Activated T-cell treated with anti-CD3 and anti-CD28 coated beads, Interleukin-2, amount 50 U/mL, for 4 hours (primary cell): ENCODE measurements at regions not wholly inside any gene's neighbourhood (a gene's known extent, or its start where the extent isn't known, plus 50 kb on each side); places are given as distances from the start of the nearest gene placed in this dataset.

Experiments used
- ATAC-seq, 2 donors: fragments of 200-7000 bp; cut with Tn5 transposase; one replicate each; pipeline ENCODE4 v1.10.0; 2021
- DNase-seq: peaks from one replicate; pipeline ENCODE4 v3.0.0-alpha.2; 2020
- H3K27me3 Mint-ChIP-seq: one replicate; pipeline ENCODE4 v1.8.0; 2021; ENCODE audit warnings: low read depth, mixed read lengths
- H3K36me3 Mint-ChIP-seq: one replicate; pipeline ENCODE4 v1.8.0; 2022; ENCODE audit warnings: mixed read lengths; ENCODE audit not compliant: insufficient read depth
- H3K4me1 Mint-ChIP-seq: one replicate; pipeline ENCODE4 v1.8.0; 2021; ENCODE audit warnings: low read depth, mixed read lengths
- H3K4me3 Mint-ChIP-seq: one replicate; pipeline ENCODE4 v1.8.0; 2021; ENCODE audit warnings: mild to moderate bottlenecking, moderate library complexity, mixed read lengths
- H3K9me3 Mint-ChIP-seq: one replicate; pipeline ENCODE4 v1.8.0; 2021; ENCODE audit warnings: mixed read lengths

GRCh38 chr13:34002141-34002540 is 184.2 kb downstream of the RFC3 start:
- no peaks in the 10 kb centered on the region for H3K36me3 Mint-ChIP-seq
- H3K4me3 Mint-ChIP-seq, result no peak overlapping the region
- H3K9me3 Mint-ChIP-seq, result no peaks in the 10 kb centered on the region
- H3K27me3 Mint-ChIP-seq, result no peaks in the 10 kb centered on the region
- H3K4me1 Mint-ChIP-seq, result no peaks in the 10 kb centered on the region
- DNase-seq (no peak), ATAC-seq (no peak)

DNA sequence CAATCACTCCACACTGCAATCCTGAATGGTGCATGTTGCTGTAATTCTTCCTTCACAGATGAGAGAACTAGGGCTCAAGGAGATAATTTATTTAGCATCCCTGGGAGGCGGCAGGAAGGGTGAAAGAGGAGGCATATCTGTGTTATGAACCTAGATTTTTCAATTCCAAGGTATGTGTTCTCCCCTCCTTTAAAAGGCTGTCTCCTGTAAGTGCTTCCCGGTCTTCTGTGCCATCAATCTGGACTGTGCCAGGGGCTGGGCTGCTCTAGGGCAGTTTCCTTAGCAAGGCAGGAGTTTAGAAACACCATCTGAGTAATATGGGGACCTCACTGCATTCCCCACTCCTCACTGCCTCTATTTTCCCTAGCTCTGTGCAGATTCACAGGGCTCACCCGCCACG is 185.0 kb downstream of the RFC3 start:
- H3K27me3 Mint-ChIP-seq, result no peaks in the 10 kb centered on the region
- DNase-seq (no peak), ATAC-seq (no peak)
- no peaks in the 10 kb centered on the region for H3K36me3 Mint-ChIP-seq
- H3K4me1 Mint-ChIP-seq, result no peaks in the 10 kb centered on the region
- no peaks in the 10 kb centered on the region for H3K9me3 Mint-ChIP-seq
- H3K4me3 Mint-ChIP-seq, result no peak overlapping the region

- no peak overlapping the region for H3K4me3 Mint-ChIP-seq
- H3K36me3 Mint-ChIP-seq, result no peaks in the 10 kb centered on the region
- no peaks in the 10 kb centered on the region for H3K27me3 Mint-ChIP-seq
- DNase-seq (no peak), ATAC-seq (no peak)
- no peaks in the 10 kb centered on the region for H3K9me3 Mint-ChIP-seq
- no peaks in the 10 kb centered on the region for H3K4me1 Mint-ChIP-seq
Measured at GRCh38 chr13:34003656-34004055, 185.7 kb downstream of the RFC3 start.

DNA sequence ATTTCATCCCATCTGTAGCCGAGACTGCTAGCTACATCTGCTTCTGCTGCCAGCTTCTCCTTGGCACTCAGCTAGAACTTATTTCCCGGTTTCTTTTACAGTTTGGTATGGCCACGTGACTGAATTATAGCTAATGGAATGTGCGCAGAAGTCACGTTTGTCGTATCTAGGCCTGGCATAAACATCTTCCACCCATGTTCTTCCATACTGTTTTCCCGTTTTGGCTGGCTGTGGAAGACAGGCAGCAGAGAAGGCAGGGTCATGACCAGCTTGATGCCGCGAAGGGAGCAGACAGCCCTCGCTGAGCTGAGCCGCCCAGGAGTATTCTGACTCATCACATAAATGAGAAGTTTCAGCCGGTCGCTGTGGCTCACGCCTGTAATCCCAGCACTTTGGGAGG is 186.7 kb downstream of the RFC3 start:
- ATAC-seq, result no peak
- no peak for DNase-seq
- no peaks in the 10 kb centered on the region for H3K9me3 Mint-ChIP-seq
- no peak overlapping the region for H3K4me3 Mint-ChIP-seq
- H3K27me3 Mint-ChIP-seq, result no peaks in the 10 kb centered on the region
- H3K4me1 Mint-ChIP-seq, result no peaks in the 10 kb centered on the region
- H3K36me3 Mint-ChIP-seq, result no peaks in the 10 kb centered on the region

DNA sequence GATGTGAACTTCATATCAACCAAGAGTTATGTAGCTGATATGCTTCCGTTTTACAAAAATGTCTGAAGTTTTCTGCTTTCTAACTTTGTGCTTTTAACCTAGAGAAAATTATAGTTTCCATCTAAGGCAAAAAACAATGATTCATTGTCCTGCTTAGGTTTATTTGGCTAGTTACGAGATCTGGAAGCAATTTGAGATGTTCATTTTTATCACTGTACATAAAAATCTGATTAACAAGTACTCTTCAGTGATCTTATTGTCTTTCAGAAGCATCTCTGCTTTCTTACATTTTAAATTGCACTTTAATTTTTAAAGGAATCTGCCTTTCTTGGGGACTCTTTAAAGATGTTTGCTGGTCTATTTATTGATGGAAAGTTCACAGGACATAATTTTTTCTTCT is 188.1 kb downstream of the RFC3 start:
- H3K4me3 Mint-ChIP-seq, result no peak overlapping the region
- H3K4me1 Mint-ChIP-seq, result no peaks in the 10 kb centered on the region
- DNase-seq (no peak), ATAC-seq (no peak)
- no peaks in the 10 kb centered on the region for H3K27me3 Mint-ChIP-seq
- no peaks in the 10 kb centered on the region for H3K9me3 Mint-ChIP-seq
- H3K36me3 Mint-ChIP-seq, result no peaks in the 10 kb centered on the region

DNA sequence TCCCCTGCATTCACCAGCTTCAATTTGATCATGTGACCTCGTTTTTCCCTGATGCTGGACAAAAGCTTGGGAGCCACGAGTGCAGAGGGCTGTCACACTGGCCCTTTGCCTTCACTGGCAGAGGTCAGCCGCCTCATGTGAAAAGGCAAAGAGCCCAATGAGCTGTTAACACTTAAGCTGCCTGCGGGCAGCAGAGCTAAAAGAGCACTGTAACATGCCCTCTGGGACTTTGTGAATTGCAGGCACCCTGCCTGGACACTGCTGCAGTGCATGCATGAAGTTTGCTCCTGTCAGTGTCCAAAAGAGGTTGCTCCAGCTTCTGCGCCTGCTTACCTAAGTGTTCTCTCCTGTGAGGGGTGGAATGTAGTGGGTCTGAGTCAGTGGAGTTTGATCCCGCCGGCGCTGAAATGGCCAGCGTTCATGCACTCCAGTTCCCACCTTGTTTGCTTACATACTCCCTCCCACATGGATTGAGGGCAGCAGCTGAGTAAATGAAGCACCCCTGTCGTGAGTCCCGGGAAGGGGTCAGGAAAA is 193.7 kb downstream of the RFC3 start:
- Mint-ChIP-seq H3K4me1 (no peaks in the 10 kb centered on the region), H3K4me3 (no peak overlapping the region), H3K36me3 (no peaks in the 10 kb centered on the region), H3K9me3 (no peaks in the 10 kb centered on the region), H3K27me3 (peaks cover 4% of the 10 kb centered on the region)
- DNase-seq, result no peak
- ATAC-seq, result no peak

- no peaks in the 10 kb centered on the region for H3K9me3 Mint-ChIP-seq
- ATAC-seq (no peak), DNase-seq (no peak)
- no peak overlapping the region for H3K4me3 Mint-ChIP-seq
- H3K36me3 Mint-ChIP-seq, result no peaks in the 10 kb centered on the region
- peaks cover 4% of the 10 kb centered on the region for H3K27me3 Mint-ChIP-seq
- H3K4me1 Mint-ChIP-seq, result no peaks in the 10 kb centered on the region
Measured at GRCh38 chr13:34012382-34012781, 194.4 kb downstream of the RFC3 start.

GRCh38 chr13:34013061-34013460 is 195.1 kb downstream of the RFC3 start:
- DNase-seq, result no peak
- Mint-ChIP-seq H3K9me3 (no peaks in the 10 kb centered on the region), H3K27me3 (peaks cover 4% of the 10 kb centered on the region), H3K4me3 (no peak overlapping the region), H3K36me3 (no peaks in the 10 kb centered on the region), H3K4me1 (no peaks in the 10 kb centered on the region)
- no peak for ATAC-seq

DNA sequence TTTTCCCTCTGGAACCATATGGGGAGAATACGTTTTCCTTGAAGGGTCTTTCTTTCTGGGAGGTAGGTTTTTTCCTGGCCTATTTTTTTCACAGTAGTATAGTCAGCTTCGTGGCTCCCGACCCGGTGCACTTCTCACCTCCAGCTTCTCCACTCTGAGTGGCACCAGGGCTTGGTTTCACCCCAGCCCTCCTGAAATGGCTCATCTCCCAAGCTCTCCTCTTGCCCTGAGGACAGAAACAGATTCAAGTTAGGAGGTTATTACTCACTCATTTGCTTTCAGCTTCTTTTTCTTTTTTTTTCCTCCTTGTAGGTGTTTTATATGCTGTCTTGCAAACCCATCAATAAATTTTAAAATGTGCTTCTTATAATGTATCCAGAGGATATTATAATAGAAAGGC is 199.3 kb downstream of the RFC3 start:
- Mint-ChIP-seq H3K36me3 (no peaks in the 10 kb centered on the region), H3K4me1 (no peaks in the 10 kb centered on the region), H3K4me3 (no peak overlapping the region), H3K9me3 (peaks cover 15% of the 10 kb centered on the region), H3K27me3 (peaks cover 6% of the 10 kb centered on the region)
- DNase-seq (no peak), ATAC-seq (no peak)

DNA sequence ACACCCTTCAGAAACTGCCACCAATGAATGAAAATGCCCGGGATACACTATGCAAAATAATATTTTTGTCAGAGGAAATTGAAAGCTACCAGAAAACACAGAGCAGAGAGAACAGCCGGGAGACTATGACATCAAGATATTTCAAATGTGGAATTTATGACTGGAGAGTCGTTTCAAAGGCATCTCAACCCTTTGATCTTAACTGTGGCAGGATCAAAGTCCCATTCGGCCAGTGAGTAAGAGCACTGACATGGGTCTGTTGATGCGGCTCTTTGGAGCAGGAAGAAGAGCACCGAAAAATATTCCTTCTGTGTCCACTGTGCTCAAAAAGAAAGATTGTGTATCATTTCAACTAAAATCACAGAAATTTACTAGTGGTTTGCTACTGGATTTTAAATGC is 201.9 kb downstream of the RFC3 start:
- Mint-ChIP-seq H3K4me1 (no peaks in the 10 kb centered on the region), H3K9me3 (peaks cover 15% of the 10 kb centered on the region), H3K36me3 (no peaks in the 10 kb centered on the region), H3K27me3 (peaks cover 5% of the 10 kb centered on the region), H3K4me3 (no peak overlapping the region)
- no peak for DNase-seq
- no peak for ATAC-seq

- Mint-ChIP-seq H3K27me3 (peaks cover 5% of the 10 kb centered on the region), H3K4me3 (no peak overlapping the region), H3K36me3 (no peaks in the 10 kb centered on the region), H3K4me1 (no peaks in the 10 kb centered on the region), H3K9me3 (peaks cover 15% of the 10 kb centered on the region)
- no peak for DNase-seq
- no peak for ATAC-seq
Measured at GRCh38 chr13:34020388-34020787, 202.4 kb downstream of the RFC3 start.

DNA sequence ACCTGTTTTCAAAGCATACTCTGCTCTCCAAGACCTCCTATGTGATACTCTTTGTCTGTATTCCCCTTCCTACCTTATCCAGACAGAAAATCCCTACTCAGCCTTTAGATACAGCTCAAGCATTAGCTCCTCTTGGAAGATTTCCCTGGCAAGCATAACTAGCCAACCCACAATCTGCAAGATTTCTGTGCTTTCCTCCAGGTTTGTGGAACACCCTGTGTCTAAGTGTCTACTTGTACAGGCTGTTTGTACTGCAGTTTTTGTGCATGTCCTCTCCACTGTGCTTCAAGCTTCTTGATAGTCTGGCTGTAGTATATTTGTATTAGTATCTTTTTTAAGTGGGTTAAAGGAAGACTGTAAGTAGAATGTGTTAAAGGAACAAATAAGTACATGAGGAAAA is 203.7 kb downstream of the RFC3 start:
- Mint-ChIP-seq H3K4me3 (no peak overlapping the region), H3K27me3 (peaks cover 3% of the 10 kb centered on the region), H3K36me3 (no peaks in the 10 kb centered on the region), H3K4me1 (no peaks in the 10 kb centered on the region), H3K9me3 (peaks cover 15% of the 10 kb centered on the region)
- ATAC-seq (no peak), DNase-seq (no peak)

DNA sequence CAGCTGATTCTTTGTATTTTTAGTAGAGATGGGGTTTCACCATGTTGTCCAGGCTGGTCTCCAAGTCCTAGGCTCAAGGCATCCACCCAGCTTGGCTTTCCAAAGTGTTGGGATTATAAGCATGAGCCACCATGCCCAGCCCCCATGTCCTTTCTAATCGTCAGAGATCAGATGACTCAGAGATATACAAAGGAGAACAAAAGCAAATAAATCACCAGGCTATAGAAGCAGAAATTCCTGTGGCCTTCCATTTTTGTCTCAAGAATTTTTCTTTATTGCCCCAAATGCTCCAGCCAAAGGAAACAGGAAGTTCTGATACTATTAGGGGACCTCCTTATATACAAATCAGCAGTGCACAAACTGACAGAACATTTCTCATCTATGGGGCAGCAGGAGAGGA is 207.8 kb downstream of the RFC3 start:
- no peak for DNase-seq
- Mint-ChIP-seq H3K9me3 (peaks cover 21% of the 10 kb centered on the region), H3K4me1 (no peaks in the 10 kb centered on the region), H3K4me3 (no peak overlapping the region), H3K27me3 (no peaks in the 10 kb centered on the region), H3K36me3 (no peaks in the 10 kb centered on the region)
- no peak for ATAC-seq

GRCh38 chr13:34026308-34026707 is 208.4 kb downstream of the RFC3 start:
- Mint-ChIP-seq H3K4me3 (no peak overlapping the region), H3K27me3 (no peaks in the 10 kb centered on the region), H3K4me1 (no peaks in the 10 kb centered on the region), H3K9me3 (peaks cover 18% of the 10 kb centered on the region), H3K36me3 (no peaks in the 10 kb centered on the region)
- DNase-seq, result no peak
- no peak for ATAC-seq

DNA sequence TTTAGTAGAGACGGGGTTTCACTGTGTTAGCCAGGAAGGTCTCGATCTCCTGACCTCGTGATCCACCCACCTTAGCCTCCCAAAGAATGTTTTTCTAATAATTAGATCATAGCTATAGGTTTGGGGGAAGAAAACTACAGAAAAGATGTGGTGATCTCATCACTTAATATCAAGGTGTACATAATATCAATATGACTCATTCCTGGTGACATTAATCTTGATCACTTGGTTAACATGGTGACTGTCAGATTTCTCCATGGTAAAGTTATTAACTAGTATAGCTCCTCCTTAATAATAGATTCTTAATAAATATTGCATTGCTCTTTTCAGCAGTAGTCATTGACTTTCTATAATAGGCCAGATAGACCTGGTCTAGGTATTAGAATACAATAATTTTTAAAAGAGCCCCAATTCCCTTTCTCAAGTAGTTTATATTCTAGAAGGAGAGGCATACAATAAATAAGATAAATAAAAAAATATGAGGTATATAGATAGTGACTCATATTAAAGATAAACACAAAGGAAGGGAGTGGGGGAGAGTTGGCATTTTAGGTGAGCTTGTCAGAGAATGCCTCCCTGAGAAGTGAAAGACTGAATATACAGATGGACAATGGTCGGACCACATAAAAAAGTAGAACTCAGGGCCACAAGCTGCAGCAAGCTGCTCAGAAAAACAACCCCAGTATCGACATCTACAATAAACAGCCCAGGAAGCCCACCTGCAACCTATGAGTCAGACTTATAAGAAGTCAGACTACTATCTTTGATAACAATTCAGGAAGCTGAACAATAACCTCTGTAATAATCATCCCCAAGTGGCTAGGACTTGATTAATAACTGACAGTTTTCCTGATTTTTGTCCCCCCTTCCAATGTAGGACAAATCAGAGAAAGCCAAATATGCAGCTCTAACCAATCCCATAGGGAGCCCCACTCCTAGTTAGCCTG is 210.8 kb downstream of the RFC3 start:
- Mint-ChIP-seq H3K36me3 (no peaks in the 10 kb centered on the region), H3K4me3 (no peak overlapping the region), H3K9me3 (peaks cover 10% of the 10 kb centered on the region), H3K4me1 (no peaks in the 10 kb centered on the region), H3K27me3 (no peaks in the 10 kb centered on the region)
- ATAC-seq (no peak), DNase-seq (no peak)
